T-helper 17 cell (primary cell): ENCODE measurements at regions not wholly inside any gene's neighbourhood (a gene's known extent, or its start where the extent isn't known, plus 50 kb on each side); places are given as distances from the start of the nearest gene placed in this dataset.
"Not testable (repeated sequence)": the region's sequence is repeated elsewhere in the genome, so short reads cannot be mapped to it uniquely, and the experiment has no call there.

Experiments used
- ATAC-seq: fragments of 150-1000 bp; cut with Tn5 transposase; 2 replicates; pipeline ENCODE4 v1.10.0; 2021; ENCODE audit warnings: mild to moderate bottlenecking, moderate library complexity
- DNase-seq, 3 donors: peaks; one replicate each; pipeline versions ENCODE4 v3.0.0 to v3.0.0-alpha.2; 2020 to 2021
- H3K9me3 ChIP-seq: one replicate; pipeline ENCODE4 v1.7.0; 2013; ENCODE audit warnings: low read length, mild to moderate bottlenecking; ENCODE audit not compliant: control insufficient read depth, poor library complexity, severe bottlenecking
- H3K27ac Mint-ChIP-seq: one replicate; pipeline ENCODE4 v1.8.0; 2022; ENCODE audit warnings: mild to moderate bottlenecking, moderate library complexity, mixed read lengths
- H3K27me3 Mint-ChIP-seq: one replicate; pipeline ENCODE4 v1.8.0; 2022; ENCODE audit warnings: mixed read lengths
- H3K36me3 Mint-ChIP-seq: one replicate; pipeline ENCODE4 v1.8.0; 2022; ENCODE audit warnings: low read depth, mixed read lengths
- H3K4me1 Mint-ChIP-seq: one replicate; pipeline ENCODE4 v1.8.0; 2022; ENCODE audit warnings: mild to moderate bottlenecking, mixed read lengths
- H3K4me3 Mint-ChIP-seq: one replicate; pipeline ENCODE4 v1.8.0; 2022; ENCODE audit warnings: mild to moderate bottlenecking, moderate library complexity, mixed read lengths

GRCh38 chr12:65662590-65662989 is 161.7 kb upstream of the HMGA2 start:
- Mint-ChIP-seq H3K27ac (no peak overlapping the region), H3K4me1 (no peaks in the 10 kb centered on the region), H3K4me3 (no peak overlapping the region), H3K36me3 (no peaks in the 10 kb centered on the region), H3K27me3 (no peaks in the 10 kb centered on the region)
- ATAC-seq: no peak
- H3K9me3 ChIP-seq: no peaks in the 10 kb centered on the region
- DNase-seq: no peak

- Mint-ChIP-seq H3K27me3 (no peaks in the 10 kb centered on the region), H3K4me1 (no peaks in the 10 kb centered on the region), H3K27ac (no peak overlapping the region), H3K36me3 (no peaks in the 10 kb centered on the region), H3K4me3 (no peak overlapping the region)
- no peak for DNase-seq
- no peaks in the 10 kb centered on the region for H3K9me3 ChIP-seq
- no peak for ATAC-seq
Measured at GRCh38 chr12:65663097-65663496, 161.2 kb upstream of the HMGA2 start.

GRCh38 chr12:65663648-65664047 is 160.6 kb upstream of the HMGA2 start:
- H3K4me3 Mint-ChIP-seq: no peak overlapping the region
- DNase-seq (no peak), ATAC-seq (no peak)
- H3K36me3 Mint-ChIP-seq: no peaks in the 10 kb centered on the region
- H3K27ac Mint-ChIP-seq: no peak overlapping the region
- H3K27me3 Mint-ChIP-seq: no peaks in the 10 kb centered on the region
- no peaks in the 10 kb centered on the region for H3K9me3 ChIP-seq
- H3K4me1 Mint-ChIP-seq: no peaks in the 10 kb centered on the region

- DNase-seq (no peak), ATAC-seq (no peak)
- no peaks in the 10 kb centered on the region for H3K27me3 Mint-ChIP-seq
- H3K36me3 Mint-ChIP-seq: no peaks in the 10 kb centered on the region
- no peaks in the 10 kb centered on the region for H3K4me1 Mint-ChIP-seq
- H3K4me3 Mint-ChIP-seq: no peak overlapping the region
- H3K27ac Mint-ChIP-seq: no peak overlapping the region
- no peaks in the 10 kb centered on the region for H3K9me3 ChIP-seq
Measured at GRCh38 chr12:65664715-65665250, 159.5 kb upstream of the HMGA2 start.

GRCh38 chr12:65665817-65666216 is 158.5 kb upstream of the HMGA2 start:
- ATAC-seq: no peak
- DNase-seq: no peak
- H3K27ac Mint-ChIP-seq: no peak overlapping the region
- no peaks in the 10 kb centered on the region for H3K4me1 Mint-ChIP-seq
- H3K4me3 Mint-ChIP-seq: no peak overlapping the region
- H3K27me3 Mint-ChIP-seq: peaks cover 1% of the 10 kb centered on the region
- H3K36me3 Mint-ChIP-seq: no peaks in the 10 kb centered on the region
- no peaks in the 10 kb centered on the region for H3K9me3 ChIP-seq

GRCh38 chr12:65666876-65667275 is 157.4 kb upstream of the HMGA2 start:
- no peaks in the 10 kb centered on the region for H3K9me3 ChIP-seq
- Mint-ChIP-seq H3K36me3 (no peaks in the 10 kb centered on the region), H3K4me3 (no peak overlapping the region), H3K4me1 (no peaks in the 10 kb centered on the region), H3K27ac (no peak overlapping the region), H3K27me3 (peaks cover 10% of the 10 kb centered on the region)
- no peak for ATAC-seq
- DNase-seq: no peak

- no peaks in the 10 kb centered on the region for H3K36me3 Mint-ChIP-seq
- no peak for ATAC-seq
- peaks cover 10% of the 10 kb centered on the region for H3K27me3 Mint-ChIP-seq
- H3K27ac Mint-ChIP-seq: no peak overlapping the region
- DNase-seq: no peak
- H3K9me3 ChIP-seq: no peaks in the 10 kb centered on the region
- no peaks in the 10 kb centered on the region for H3K4me1 Mint-ChIP-seq
- no peak overlapping the region for H3K4me3 Mint-ChIP-seq
Measured at GRCh38 chr12:65667932-65668331, 156.4 kb upstream of the HMGA2 start.

- H3K36me3 Mint-ChIP-seq: no peaks in the 10 kb centered on the region
- no peak overlapping the region for H3K27ac Mint-ChIP-seq
- H3K4me1 Mint-ChIP-seq: no peaks in the 10 kb centered on the region
- ATAC-seq: no peak
- H3K27me3 Mint-ChIP-seq: peaks cover 10% of the 10 kb centered on the region
- no peak overlapping the region for H3K4me3 Mint-ChIP-seq
- no peak for DNase-seq
- no peaks in the 10 kb centered on the region for H3K9me3 ChIP-seq
Measured at GRCh38 chr12:65668981-65669695, 155.1 kb upstream of the HMGA2 start.

GRCh38 chr12:65670775-65671174 is 153.5 kb upstream of the HMGA2 start:
- ATAC-seq: no peak
- H3K27ac Mint-ChIP-seq: no peak overlapping the region
- peaks cover 10% of the 10 kb centered on the region for H3K27me3 Mint-ChIP-seq
- no peaks in the 10 kb centered on the region for H3K9me3 ChIP-seq
- no peaks in the 10 kb centered on the region for H3K36me3 Mint-ChIP-seq
- H3K4me3 Mint-ChIP-seq: no peak overlapping the region
- H3K4me1 Mint-ChIP-seq: no peaks in the 10 kb centered on the region
- DNase-seq: no peak

GRCh38 chr12:65672441-65672840 is 151.8 kb upstream of the HMGA2 start:
- peaks cover 10% of the 10 kb centered on the region for H3K27me3 Mint-ChIP-seq
- DNase-seq: no peak
- no peaks in the 10 kb centered on the region for H3K9me3 ChIP-seq
- no peak overlapping the region for H3K4me3 Mint-ChIP-seq
- no peaks in the 10 kb centered on the region for H3K4me1 Mint-ChIP-seq
- no peak overlapping the region for H3K27ac Mint-ChIP-seq
- no peak for ATAC-seq
- H3K36me3 Mint-ChIP-seq: no peaks in the 10 kb centered on the region

GRCh38 chr12:65673156-65673690 is 151.1 kb upstream of the HMGA2 start:
- Mint-ChIP-seq H3K27ac (no peak overlapping the region), H3K4me3 (no peak overlapping the region), H3K27me3 (peaks cover 10% of the 10 kb centered on the region), H3K4me1 (no peaks in the 10 kb centered on the region), H3K36me3 (no peaks in the 10 kb centered on the region)
- DNase-seq (no peak), ATAC-seq (no peak)
- H3K9me3 ChIP-seq: no peaks in the 10 kb centered on the region

GRCh38 chr12:65673732-65674131 is 150.6 kb upstream of the HMGA2 start:
- no peak for ATAC-seq
- no peaks in the 10 kb centered on the region for H3K4me1 Mint-ChIP-seq

GRCh38 chr12:65675141-65675621 is 149.1 kb upstream of the HMGA2 start:
- no peaks in the 10 kb centered on the region for H3K36me3 Mint-ChIP-seq
- ATAC-seq: no peak
- no peaks in the 10 kb centered on the region for H3K9me3 ChIP-seq
- peaks cover 10% of the 10 kb centered on the region for H3K27me3 Mint-ChIP-seq
- no peak overlapping the region for H3K4me3 Mint-ChIP-seq
- H3K4me1 Mint-ChIP-seq: no peaks in the 10 kb centered on the region
- H3K27ac Mint-ChIP-seq: no peak overlapping the region
- no peak for DNase-seq

More at GRCh38 chr12:65673732-65674131, 150.6 kb upstream of the HMGA2 start:
- H3K27me3 Mint-ChIP-seq: peaks cover 10% of the 10 kb centered on the region
- no peaks in the 10 kb centered on the region for H3K9me3 ChIP-seq
- DNase-seq: no peak
- no peaks in the 10 kb centered on the region for H3K36me3 Mint-ChIP-seq
- no peak overlapping the region for H3K4me3 Mint-ChIP-seq
- H3K27ac Mint-ChIP-seq: no peak overlapping the region

- not testable (repeated sequence) for H3K9me3 ChIP-seq, H3K4me1 Mint-ChIP-seq, H3K27ac Mint-ChIP-seq, H3K36me3 Mint-ChIP-seq, H3K27me3 Mint-ChIP-seq, H3K4me3 Mint-ChIP-seq, ATAC-seq, DNase-seq
Measured at GRCh38 chr12:65678172-65678571, 146.1 kb upstream of the HMGA2 start.
